BLaER1 treated with 17β-estradiol and CSF1 and Interleukin-3, amounts not matched to agents 10 nM and 100 nM (cell line): ENCODE measurements at regions not wholly inside any gene's neighbourhood (a gene's known extent, or its start where the extent isn't known, plus 50 kb on each side); places are given as distances from the start of the nearest gene placed in this dataset.

Experiments
- H3K27ac ChIP-seq, 11 experiments: shearing (Covaris generic); formaldehyde crosslinking; 2 replicates each; pipeline ENCODE4 v1.8.1; 2022
- H3K27me3 ChIP-seq, 11 experiments: shearing (Covaris generic); formaldehyde crosslinking; 2 replicates each; pipeline ENCODE4 v1.8.1; 2022
- H3K36me3 ChIP-seq, 11 experiments: shearing (Covaris generic); formaldehyde crosslinking; 2 replicates each; pipeline ENCODE4 v1.8.1; 2022
- H3K4me1 ChIP-seq, 10 experiments: shearing (Covaris generic); formaldehyde crosslinking; 2 replicates each; pipeline ENCODE4 v1.8.1; 2022
- H3K4me2 ChIP-seq, 11 experiments: shearing (Covaris generic); formaldehyde crosslinking; 2 replicates each; pipeline ENCODE4 v1.8.1; 2022
- H3K4me3 ChIP-seq, 10 experiments: shearing (Covaris generic); formaldehyde crosslinking; 2 replicates each; pipeline ENCODE4 v1.8.1; 2022
- H3K9ac ChIP-seq, 11 experiments: shearing (Covaris generic); formaldehyde crosslinking; 2 replicates each; pipeline ENCODE4 v1.8.1; 2022
- H3K9me3 ChIP-seq, 11 experiments: shearing (Covaris generic); formaldehyde crosslinking; replicated peaks in 1 of 11; 2 replicates each; pipeline ENCODE4 v1.8.1; 2022
- H4K20me1 ChIP-seq, 11 experiments: shearing (Covaris generic); formaldehyde crosslinking; 2 replicates each; pipeline ENCODE4 v1.8.1; 2022
- Cebpa-rat ChIP-seq, 11 experiments: shearing (Covaris generic); IDR thresholded peaks; 2 replicates each; pipeline ENCODE4 v1.8.1; 2022

- peak overlapping the region in 1 of 11 experiments; percentile 4; a peak in 1 of 22 replicates for H3K27ac ChIP-seq
- TF ChIP-seq Cebpa-rat (IDR thresholded peaks at IDR 0.05), result no peak
- no peak overlapping the region for H3K4me3 ChIP-seq
- H3K9me3 ChIP-seq, result peaks cover 0 to 4% (median 0%) of the 10 kb centered on the region in 11 experiments; a peak in 7 of 22 replicates
- H3K27me3 ChIP-seq, result no peaks in the 10 kb centered on the region
- H3K4me2 ChIP-seq, result peak overlapping the region; percentile 13 to 74 (median 48); a peak in 21 of 22 replicates
- no peak overlapping the region for H3K9ac ChIP-seq
- H3K36me3 ChIP-seq, result no peaks in the 10 kb centered on the region
- H3K4me1 ChIP-seq, result peaks cover 34 to 56% (median 48%) of the 10 kb centered on the region in 10 experiments
- H4K20me1 ChIP-seq, result no peaks in the 10 kb centered on the region
Measured at GRCh38 chr10:123464430-123465323, 201.5 kb upstream of the GPR26 start.

- no peak overlapping the region for H3K4me2 ChIP-seq
- H3K9ac ChIP-seq, result no peak overlapping the region
- H3K27ac ChIP-seq, result no peak overlapping the region
- no peak overlapping the region for H3K4me3 ChIP-seq
- no peaks in the 10 kb centered on the region for H3K27me3 ChIP-seq
- H3K36me3 ChIP-seq, result no peaks in the 10 kb centered on the region
- H4K20me1 ChIP-seq, result no peaks in the 10 kb centered on the region
- H3K4me1 ChIP-seq, result peaks cover 0 to 24% (median 19%) of the 10 kb centered on the region in 10 experiments; a peak in 16 of 20 replicates
- H3K9me3 ChIP-seq, result peaks cover 0 to 4% (median 0%) of the 10 kb centered on the region in 11 experiments; a peak in 1 of 22 replicates
- no peak for TF ChIP-seq Cebpa-rat (IDR thresholded peaks at IDR 0.05)
Measured at GRCh38 chr10:123470336-123470921, 195.7 kb upstream of the GPR26 start.

GRCh38 chr10:123471811-123472210 lies 194.3 kb upstream of the GPR26 start:
- Histone ChIP-seq H3K4me1 (peaks cover 0 to 24% (median 19%) of the 10 kb centered on the region in 10 experiments; a peak in 16 of 20 replicates), H4K20me1 (no peaks in the 10 kb centered on the region), H3K36me3 (no peaks in the 10 kb centered on the region), H3K9ac (no peak overlapping the region), H3K4me3 (no peak overlapping the region), H3K27ac (no peak overlapping the region), H3K9me3 (peaks cover 0 to 4% (median 0%) of the 10 kb centered on the region in 11 experiments; a peak in 1 of 22 replicates), H3K27me3 (no peaks in the 10 kb centered on the region), H3K4me2 (peak overlapping the region in 2 of 11 experiments; percentile 60 to 67; a peak in 1 of 22 replicates)
- no peak for TF ChIP-seq Cebpa-rat (IDR thresholded peaks at IDR 0.05)

GRCh38 chr10:123472606-123473005 lies 193.5 kb upstream of the GPR26 start:
- Histone ChIP-seq H3K27me3 (no peaks in the 10 kb centered on the region), H3K4me3 (no peak overlapping the region), H3K9me3 (peaks cover 0 to 4% (median 0%) of the 10 kb centered on the region in 11 experiments; a peak in 1 of 22 replicates), H3K9ac (peak overlapping the region in 1 of 11 experiments; percentile 30; a peak in 1 of 22 replicates), H4K20me1 (no peaks in the 10 kb centered on the region), H3K4me2 (peak overlapping the region in 9 of 11 experiments; percentile 20 to 85 (median 67); a peak in 17 of 22 replicates), H3K36me3 (no peaks in the 10 kb centered on the region), H3K4me1 (peaks cover 0 to 24% (median 19%) of the 10 kb centered on the region in 10 experiments; a peak in 16 of 20 replicates), H3K27ac (no peak overlapping the region)
- TF ChIP-seq Cebpa-rat (IDR thresholded peaks at IDR 0.05), result no peak

- no peak overlapping the region for H3K4me2 ChIP-seq
- no peak for TF ChIP-seq Cebpa-rat (IDR thresholded peaks at IDR 0.05)
- H3K27ac ChIP-seq, result no peak overlapping the region
- H3K27me3 ChIP-seq, result no peaks in the 10 kb centered on the region
- no peak overlapping the region for H3K4me3 ChIP-seq
- H4K20me1 ChIP-seq, result no peaks in the 10 kb centered on the region
- peaks cover 0 to 24% (median 19%) of the 10 kb centered on the region in 10 experiments; a peak in 16 of 20 replicates for H3K4me1 ChIP-seq
- H3K9ac ChIP-seq, result no peak overlapping the region
- no peaks in the 10 kb centered on the region for H3K36me3 ChIP-seq
- H3K9me3 ChIP-seq, result no peaks in the 10 kb centered on the region
Measured at GRCh38 chr10:123474700-123475099, 191.5 kb upstream of the GPR26 start.

GRCh38 chr10:123475466-123475865 lies 190.7 kb upstream of the GPR26 start:
- TF ChIP-seq Cebpa-rat (IDR thresholded peaks at IDR 0.05), result no peak
- H3K36me3 ChIP-seq, result no peaks in the 10 kb centered on the region
- H3K4me1 ChIP-seq, result peaks cover 0 to 24% (median 19%) of the 10 kb centered on the region in 10 experiments; a peak in 16 of 20 replicates
- no peak overlapping the region for H3K27ac ChIP-seq
- H4K20me1 ChIP-seq, result no peaks in the 10 kb centered on the region
- H3K27me3 ChIP-seq, result no peaks in the 10 kb centered on the region
- H3K4me3 ChIP-seq, result no peak overlapping the region
- H3K9me3 ChIP-seq, result no peaks in the 10 kb centered on the region
- H3K4me2 ChIP-seq, result no peak overlapping the region
- no peak overlapping the region for H3K9ac ChIP-seq

GRCh38 chr10:123478116-123478515 lies 188.0 kb upstream of the GPR26 start:
- Histone ChIP-seq H3K4me1 (peaks cover 0 to 23% (median 13%) of the 10 kb centered on the region in 10 experiments; a peak in 16 of 20 replicates), H3K27ac (no peak overlapping the region), H4K20me1 (no peaks in the 10 kb centered on the region), H3K36me3 (no peaks in the 10 kb centered on the region), H3K4me2 (no peak overlapping the region), H3K9me3 (no peaks in the 10 kb centered on the region; a peak in 1 of 22 replicates), H3K9ac (no peak overlapping the region), H3K27me3 (no peaks in the 10 kb centered on the region), H3K4me3 (no peak overlapping the region)
- no peak for TF ChIP-seq Cebpa-rat (IDR thresholded peaks at IDR 0.05)

GRCh38 chr10:123479640-123480039 lies 186.5 kb upstream of the GPR26 start:
- H3K27me3 ChIP-seq, result no peaks in the 10 kb centered on the region
- H3K36me3 ChIP-seq, result no peaks in the 10 kb centered on the region
- no peaks in the 10 kb centered on the region for H4K20me1 ChIP-seq
- H3K4me2 ChIP-seq, result no peak overlapping the region
- no peak for TF ChIP-seq Cebpa-rat (IDR thresholded peaks at IDR 0.05)
- H3K27ac ChIP-seq, result no peak overlapping the region
- no peak overlapping the region for H3K9ac ChIP-seq
- H3K4me1 ChIP-seq, result peaks cover 0 to 26% (median 3%) of the 10 kb centered on the region in 10 experiments; a peak in 7 of 20 replicates
- no peak overlapping the region for H3K4me3 ChIP-seq
- no peaks in the 10 kb centered on the region; a peak in 1 of 22 replicates for H3K9me3 ChIP-seq

GRCh38 chr10:123480344-123480743 lies 185.8 kb upstream of the GPR26 start:
- Histone ChIP-seq H3K27ac (no peak overlapping the region), H3K4me3 (no peak overlapping the region), H3K36me3 (no peaks in the 10 kb centered on the region), H3K9ac (no peak overlapping the region), H3K27me3 (no peaks in the 10 kb centered on the region), H3K4me1 (peaks cover 0 to 26% (median 5%) of the 10 kb centered on the region in 10 experiments; a peak in 12 of 20 replicates), H3K4me2 (no peak overlapping the region), H4K20me1 (no peaks in the 10 kb centered on the region), H3K9me3 (no peaks in the 10 kb centered on the region; a peak in 1 of 22 replicates)
- TF ChIP-seq Cebpa-rat (IDR thresholded peaks at IDR 0.05), result no peak
